ENCODE measurements at regions not wholly inside any gene's neighbourhood (a gene's known extent, or its start where the extent isn't known, plus 50 kb on each side); places are given as distances from the start of the nearest gene placed in this dataset.

- TF ChIP-seq ZNF140 (tag by site-specific recombination; IDR thresholded peaks at IDR 0.05) (no peak), ZNF114 (tag by site-specific recombination; IDR thresholded peaks at IDR 0.05) (no peak), ZBTB44 (tag by site-specific recombination; IDR thresholded peaks at IDR 0.05) (no peak), ZNF558 (tag by site-specific recombination; IDR thresholded peaks at IDR 0.05) (no peak), PRDM2 (tag by site-specific recombination; IDR thresholded peaks at IDR 0.05; ENCODE audit: borderline replicate concordance) (no peak)
These were observed 111.9 kb downstream of the HAUS1 start (continued) for GRCh38 chr18:46215902-46216723.

- H3K9me3 ChIP-seq (ENCODE audit: control insufficient read depth, insufficient read depth, low read depth, low read length): no peaks in the 10 kb centered on the region
- peak; percentile 29; the same call in 1 of the 2 replicates for TF ChIP-seq ZNF629 (tag by site-specific recombination; IDR thresholded peaks at IDR 0.05)
- TF ChIP-seq ZNF645 (tag by site-specific recombination; IDR thresholded peaks at IDR 0.05): no peak
- peak; percentile 40; the same call in 1 of the 2 replicates for TF ChIP-seq GFI1B (tag by site-specific recombination; IDR thresholded peaks at IDR 0.05)
- TF ChIP-seq ZNF610 (tag by site-specific recombination; IDR thresholded peaks at IDR 0.05; ENCODE audit: borderline replicate concordance): no peak
- TF ChIP-seq ZNF660 (tag by site-specific recombination; IDR thresholded peaks at IDR 0.05): 0 out of 2 replicates have a peak, but pooled peaks have one; percentile 48
- no peak overlapping the region for H3K27ac ChIP-seq (ENCODE audit: extremely low read depth, low read depth, low read length)
- CTCF ChIA-PET: interaction anchor here (0.6 to 4.5 kb wide), 4 partner anchors 16 to 435 kb away, joined by 3 to 33 read pairs (median 4); a partner anchor contains a TSS
- POLR2A ChIA-PET: interaction anchor here (0.8 to 1.4 kb wide), 2 partner anchors 45 to 47 kb away, joined by 3 to 4 read pairs; no protein-coding TSS in a partner anchor
- peaks cover 9% of the 10 kb centered on the region; the same call in 1 of the 2 replicates for H3K4me1 ChIP-seq (ENCODE audit: control insufficient read depth, insufficient read depth, low read length)
- H3K36me3 ChIP-seq (ENCODE audit: control insufficient read depth in 2 of 2, insufficient read depth in 1 of 2, low read length in 2 of 2): peaks cover 9 to 19% of the 10 kb centered on the region in 2 experiments
- no peak overlapping the region for H3K4me3 ChIP-seq (ENCODE audit: low read depth, low read length)
These were observed 115.9 kb downstream of the HAUS1 start for GRCh38 chr18:46220116-46220515.

GRCh38 chr18:46222093-46222492, 117.9 kb downstream of the HAUS1 start:
- POLR2A ChIA-PET: no interaction called here
- Histone ChIP-seq H3K27ac (ENCODE audit: extremely low read depth, low read depth, low read length) (no peak overlapping the region), H3K36me3 (ENCODE audit: control insufficient read depth in 2 of 2, insufficient read depth in 1 of 2, low read length in 2 of 2) (peaks cover 5 to 7% of the 10 kb centered on the region in 2 experiments; a peak in 2 of 3 replicates), H3K4me1 (ENCODE audit: control insufficient read depth, insufficient read depth, low read length) (peaks cover 9% of the 10 kb centered on the region; the same call in 1 of the 2 replicates), H3K9me3 (ENCODE audit: control insufficient read depth, insufficient read depth, low read depth, low read length) (no peaks in the 10 kb centered on the region), H3K4me3 (ENCODE audit: low read depth, low read length) (no peak overlapping the region)
- CTCF ChIA-PET: interaction anchor here (0.6 to 4.5 kb wide), 3 partner anchors 44 to 436 kb away, joined by 3 to 33 read pairs (median 4); a partner anchor contains a TSS
- no peak for TF ChIP-seq ZNF776 (tag by site-specific recombination; IDR thresholded peaks at IDR 0.05; ENCODE audit: borderline replicate concordance)
- no peak for TF ChIP-seq MZF1 (tag by site-specific recombination; IDR thresholded peaks at IDR 0.05; ENCODE audit: borderline replicate concordance)
- no peak for TF ChIP-seq ZNF132 (tag by site-specific recombination; IDR thresholded peaks at IDR 0.05; ENCODE audit: borderline replicate concordance)
- no peak for TF ChIP-seq ZNF639 (tag by site-specific recombination; IDR thresholded peaks at IDR 0.05)
- no peak for TF ChIP-seq PRDM6 (tag by site-specific recombination; IDR thresholded peaks at IDR 0.05)
- no peak for TF ChIP-seq RBAK (tag by site-specific recombination; IDR thresholded peaks at IDR 0.05)
- TF ChIP-seq ZNF560 (tag by site-specific recombination; IDR thresholded peaks at IDR 0.05; ENCODE audit: borderline replicate concordance): no peak
- TF ChIP-seq ZNF626 (tag by site-specific recombination; IDR thresholded peaks at IDR 0.05): no peak
- TF ChIP-seq IKZF3 (tag by site-specific recombination; IDR thresholded peaks at IDR 0.05): no peak
- no peak for TF ChIP-seq ZNF239 (tag by site-specific recombination; IDR thresholded peaks at IDR 0.05)
